ENCODE measurements at regions not wholly inside any gene's neighbourhood (a gene's known extent, or its start where the extent isn't known, plus 50 kb on each side); places are given as distances from the start of the nearest gene placed in this dataset.

DNA sequence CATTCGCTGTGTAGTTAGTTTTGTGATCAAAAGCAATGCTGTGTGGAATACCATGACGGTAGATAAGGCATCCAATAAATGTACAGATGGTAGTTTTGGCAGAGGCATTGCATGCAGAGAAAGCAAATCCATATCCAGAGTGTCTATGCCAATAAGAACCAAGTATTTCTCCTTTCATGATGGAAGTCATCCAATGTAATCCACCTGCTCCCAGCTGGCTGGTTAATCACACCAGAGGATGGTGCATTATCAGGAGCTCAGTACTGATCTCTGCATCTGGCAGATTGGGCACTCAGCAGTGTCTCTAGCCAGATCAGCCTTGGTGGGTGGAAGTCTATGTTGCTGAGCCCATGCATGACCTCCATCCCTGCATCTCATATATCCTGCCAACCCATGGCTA, 677.7 kb upstream of the NECTIN3 start:
- H3K79me2 ChIP-seq (ENCODE audit: insufficient read depth, low read depth, low read length) = no peaks in the 10 kb centered on the region
- ChIA-PET CTCF (ENCODE audit: unreplicated experiment) (no interaction called here), POLR2A (no interaction called here)
- no peak overlapping the region for H3K27ac ChIP-seq (ENCODE audit: low read depth, low read length, poor library complexity, severe bottlenecking)
- H2AFZ ChIP-seq (ENCODE audit: low read length) = no peak overlapping the region
- no peak for DNase-seq (ENCODE audit: low spot score)
- no peaks in the 10 kb centered on the region for H4K20me1 ChIP-seq (ENCODE audit: insufficient read depth, low read length)
- intact Hi-C loops (cut with micrococcal nuclease; ENCODE audit: unreplicated experiment) = no loop called here
- no peaks in the 10 kb centered on the region for H3K4me1 ChIP-seq (ENCODE audit: insufficient read depth, low read length, poor library complexity, severe bottlenecking)
- no peak for TF ChIP-seq EZH2phosphoT487 (IDR thresholded peaks at IDR 0.05; ENCODE audit: borderline replicate concordance, low read depth, low read length)
- H3K4me3 ChIP-seq (ENCODE audit: low read depth, low read length, poor library complexity, severe bottlenecking) = no peak overlapping the region
- H3K9me3 ChIP-seq (ENCODE audit: low read length) = no peaks in the 10 kb centered on the region
- BruUV-seq (replicated peaks) = no TSS peak
- no peaks in the 10 kb centered on the region for H3K36me3 ChIP-seq (ENCODE audit: insufficient read depth, low read length)
- H3K9me2 ChIP-seq (ENCODE audit: insufficient read depth, low read length) = no peaks in the 10 kb centered on the region
- no peak overlapping the region for H3K4me2 ChIP-seq (ENCODE audit: low read length)

DNA sequence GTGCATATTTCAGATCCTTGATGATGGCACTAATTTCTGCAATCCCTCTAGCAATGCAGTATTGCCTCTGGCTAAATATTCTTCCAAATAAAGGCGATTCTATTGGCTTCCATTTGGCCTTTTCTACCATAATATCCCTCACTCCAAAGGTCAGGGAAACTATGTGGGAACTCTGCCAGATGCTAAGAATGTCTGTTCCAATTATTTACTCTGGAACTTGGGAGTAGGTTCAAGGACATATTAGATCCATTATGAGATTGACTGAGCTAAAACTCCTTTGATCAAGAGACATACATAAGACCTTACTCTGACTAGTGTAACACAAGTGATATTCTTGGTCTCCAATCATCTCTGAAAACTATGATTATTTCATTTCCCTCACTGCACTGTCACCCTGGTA, 674.5 kb upstream of the NECTIN3 start:
- ChIA-PET CTCF (ENCODE audit: unreplicated experiment) (no interaction called here), POLR2A (interaction anchor here (0.6 kb wide), 1 partner anchor 72 kb away, joined by 3 read pairs; no protein-coding TSS in a partner anchor)
- H3K27ac ChIP-seq (ENCODE audit: low read depth, low read length, poor library complexity, severe bottlenecking) = no peak overlapping the region
- BruUV-seq (replicated peaks) = no TSS peak
- H4K20me1 ChIP-seq (ENCODE audit: insufficient read depth, low read length) = no peaks in the 10 kb centered on the region
- H3K4me2 ChIP-seq (ENCODE audit: low read length) = no peak overlapping the region
- H3K36me3 ChIP-seq (ENCODE audit: insufficient read depth, low read length) = no peaks in the 10 kb centered on the region
- intact Hi-C loops (cut with micrococcal nuclease; ENCODE audit: unreplicated experiment) = no loop called here
- no peaks in the 10 kb centered on the region for H3K79me2 ChIP-seq (ENCODE audit: insufficient read depth, low read depth, low read length)
- DNase-seq (ENCODE audit: low spot score) = no peak
- TF ChIP-seq EZH2phosphoT487 (IDR thresholded peaks at IDR 0.05; ENCODE audit: borderline replicate concordance, low read depth, low read length) = no peak
- TF ChIP-seq, protein P1, sequence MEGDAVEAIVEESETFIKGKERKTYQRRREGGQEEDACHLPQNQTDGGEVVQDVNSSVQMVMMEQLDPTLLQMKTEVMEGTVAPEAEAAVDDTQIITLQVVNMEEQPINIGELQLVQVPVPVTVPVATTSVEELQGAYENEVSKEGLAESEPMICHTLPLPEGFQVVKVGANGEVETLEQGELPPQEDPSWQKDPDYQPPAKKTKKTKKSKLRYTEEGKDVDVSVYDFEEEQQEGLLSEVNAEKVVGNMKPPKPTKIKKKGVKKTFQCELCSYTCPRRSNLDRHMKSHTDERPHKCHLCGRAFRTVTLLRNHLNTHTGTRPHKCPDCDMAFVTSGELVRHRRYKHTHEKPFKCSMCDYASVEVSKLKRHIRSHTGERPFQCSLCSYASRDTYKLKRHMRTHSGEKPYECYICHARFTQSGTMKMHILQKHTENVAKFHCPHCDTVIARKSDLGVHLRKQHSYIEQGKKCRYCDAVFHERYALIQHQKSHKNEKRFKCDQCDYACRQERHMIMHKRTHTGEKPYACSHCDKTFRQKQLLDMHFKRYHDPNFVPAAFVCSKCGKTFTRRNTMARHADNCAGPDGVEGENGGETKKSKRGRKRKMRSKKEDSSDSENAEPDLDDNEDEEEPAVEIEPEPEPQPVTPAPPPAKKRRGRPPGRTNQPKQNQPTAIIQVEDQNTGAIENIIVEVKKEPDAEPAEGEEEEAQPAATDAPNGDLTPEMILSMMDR (conservative IDR thresholded peaks at IDR 0.05; ENCODE audit: low read length) = no peak
- no peak overlapping the region for H3K4me3 ChIP-seq (ENCODE audit: low read depth, low read length, poor library complexity, severe bottlenecking)
- H3K4me1 ChIP-seq (ENCODE audit: insufficient read depth, low read length, poor library complexity, severe bottlenecking) = no peaks in the 10 kb centered on the region
- no peak overlapping the region for H2AFZ ChIP-seq (ENCODE audit: low read length)
- no peaks in the 10 kb centered on the region for H3K9me3 ChIP-seq (ENCODE audit: low read length)
- no peaks in the 10 kb centered on the region for H3K9me2 ChIP-seq (ENCODE audit: insufficient read depth, low read length)

DNA sequence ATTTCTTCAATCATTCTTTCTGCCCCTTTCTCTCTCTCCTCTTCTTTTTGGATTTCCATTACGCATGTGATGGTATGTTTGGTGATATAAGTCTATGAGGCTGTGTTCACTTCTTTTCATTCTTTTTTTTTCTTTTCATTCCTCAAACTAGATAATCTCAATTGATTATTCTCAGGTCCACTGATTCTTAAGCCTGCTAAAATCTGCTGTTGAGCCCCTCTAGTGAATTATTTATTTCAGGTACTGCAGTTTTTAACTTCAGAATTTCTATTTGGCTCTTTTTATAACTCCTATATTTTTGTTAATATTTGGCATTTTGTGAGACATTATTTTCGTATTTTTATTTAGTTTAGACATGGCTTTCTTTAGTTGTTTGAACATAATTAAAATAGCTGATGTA, 671.3 kb upstream of the NECTIN3 start:
- Histone ChIP-seq H3K79me2 (ENCODE audit: insufficient read depth, low read depth, low read length) (no peaks in the 10 kb centered on the region), H4K20me1 (ENCODE audit: insufficient read depth, low read length) (no peaks in the 10 kb centered on the region), H3K36me3 (ENCODE audit: insufficient read depth, low read length) (no peaks in the 10 kb centered on the region), H3K4me3 (ENCODE audit: low read depth, low read length, poor library complexity, severe bottlenecking) (no peak overlapping the region), H3K9me3 (ENCODE audit: low read length) (no peaks in the 10 kb centered on the region), H2AFZ (ENCODE audit: low read length) (no peak overlapping the region), H3K4me2 (ENCODE audit: low read length) (no peak overlapping the region), H3K4me1 (ENCODE audit: insufficient read depth, low read length, poor library complexity, severe bottlenecking) (no peaks in the 10 kb centered on the region), H3K9me2 (ENCODE audit: insufficient read depth, low read length) (no peaks in the 10 kb centered on the region), H3K27ac (ENCODE audit: low read depth, low read length, poor library complexity, severe bottlenecking) (no peak overlapping the region)
- no peak for DNase-seq (ENCODE audit: low spot score)
- no TSS peak for BruUV-seq (replicated peaks)
- POLR2A ChIA-PET = interaction anchor here (0.7 kb wide), 1 partner anchor 240 kb away, joined by 3 read pairs; no protein-coding TSS in a partner anchor
- CTCF ChIA-PET (ENCODE audit: unreplicated experiment) = no interaction called here
- TF ChIP-seq, protein P1 (conservative IDR thresholded peaks at IDR 0.05; ENCODE audit: low read length) = no peak
- no peak for TF ChIP-seq EZH2phosphoT487 (IDR thresholded peaks at IDR 0.05; ENCODE audit: borderline replicate concordance, low read depth, low read length)
- intact Hi-C loops (cut with micrococcal nuclease; ENCODE audit: unreplicated experiment) = no loop called here
